ENCODE measurements at regions not wholly inside any gene's neighbourhood (a gene's known extent, or its start where the extent isn't known, plus 50 kb on each side); places are given as distances from the start of the nearest gene placed in this dataset.

DNA sequence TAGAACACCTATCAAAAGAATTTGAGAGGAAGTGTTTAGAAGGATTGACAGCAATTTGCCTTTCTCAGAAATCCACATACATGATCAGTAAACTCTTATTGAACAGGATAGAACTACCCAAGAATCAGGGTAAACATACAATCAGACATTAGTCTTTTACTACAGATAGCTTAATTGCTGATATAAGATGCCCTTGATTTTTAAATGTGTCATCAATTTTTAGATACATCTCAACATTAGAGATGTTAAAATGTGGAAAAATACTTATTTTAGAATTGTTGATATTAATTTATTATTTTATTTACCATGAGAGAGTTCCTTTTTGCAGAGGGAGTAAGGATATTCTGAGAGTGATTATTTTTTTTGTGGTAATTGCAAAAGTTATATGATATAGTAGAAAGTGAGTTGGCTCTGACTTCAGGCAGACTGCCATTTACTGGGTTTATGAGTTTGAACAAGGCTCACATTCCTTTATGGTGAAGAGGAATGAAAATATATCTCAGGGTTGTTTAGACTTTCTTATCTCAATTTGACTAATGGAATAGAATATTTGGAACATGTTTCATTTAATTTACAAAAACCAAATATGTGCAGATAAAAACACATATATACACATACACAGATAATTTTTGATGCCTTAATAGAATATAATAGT is 302.8 kb upstream of the GOLIM4 start:
- intact Hi-C loops (cut with micrococcal nuclease) = no loop called here
- DNase-seq = no peak
- H3K9me3 ChIP-seq (replicated peaks) = no peaks in the 10 kb centered on the region
- H3K36me3 ChIP-seq = no peaks in the 10 kb centered on the region
- TF ChIP-seq, protein P1, sequence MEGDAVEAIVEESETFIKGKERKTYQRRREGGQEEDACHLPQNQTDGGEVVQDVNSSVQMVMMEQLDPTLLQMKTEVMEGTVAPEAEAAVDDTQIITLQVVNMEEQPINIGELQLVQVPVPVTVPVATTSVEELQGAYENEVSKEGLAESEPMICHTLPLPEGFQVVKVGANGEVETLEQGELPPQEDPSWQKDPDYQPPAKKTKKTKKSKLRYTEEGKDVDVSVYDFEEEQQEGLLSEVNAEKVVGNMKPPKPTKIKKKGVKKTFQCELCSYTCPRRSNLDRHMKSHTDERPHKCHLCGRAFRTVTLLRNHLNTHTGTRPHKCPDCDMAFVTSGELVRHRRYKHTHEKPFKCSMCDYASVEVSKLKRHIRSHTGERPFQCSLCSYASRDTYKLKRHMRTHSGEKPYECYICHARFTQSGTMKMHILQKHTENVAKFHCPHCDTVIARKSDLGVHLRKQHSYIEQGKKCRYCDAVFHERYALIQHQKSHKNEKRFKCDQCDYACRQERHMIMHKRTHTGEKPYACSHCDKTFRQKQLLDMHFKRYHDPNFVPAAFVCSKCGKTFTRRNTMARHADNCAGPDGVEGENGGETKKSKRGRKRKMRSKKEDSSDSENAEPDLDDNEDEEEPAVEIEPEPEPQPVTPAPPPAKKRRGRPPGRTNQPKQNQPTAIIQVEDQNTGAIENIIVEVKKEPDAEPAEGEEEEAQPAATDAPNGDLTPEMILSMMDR (IDR thresholded peaks at IDR 0.05; ENCODE audit: borderline replicate concordance) = no peak
- H3K27ac ChIP-seq (replicated peaks) = no peak overlapping the region
- no peaks in the 10 kb centered on the region for H3K27me3 ChIP-seq (ENCODE audit: low read depth)
- no peaks in the 10 kb centered on the region for H3K4me1 ChIP-seq
- H3K4me3 ChIP-seq = no peak overlapping the region

DNA sequence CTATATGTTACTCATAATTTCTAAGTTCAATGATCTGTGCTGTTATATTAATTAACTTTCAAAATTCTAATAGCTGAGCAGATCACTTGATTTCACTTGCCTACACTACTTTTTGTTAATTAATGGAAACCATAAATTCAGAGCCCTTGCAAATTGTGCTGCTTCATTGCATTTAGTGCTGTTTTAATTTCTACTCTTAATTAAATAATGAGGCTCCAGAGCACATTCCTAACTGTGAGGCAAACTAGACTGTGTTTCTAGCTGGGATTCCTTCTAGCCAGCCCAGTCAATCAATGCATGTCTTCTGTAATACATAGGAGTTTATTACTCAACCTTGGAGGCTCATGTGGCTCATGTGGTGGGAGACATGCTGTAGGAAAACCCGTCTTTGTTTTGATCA is 301.1 kb upstream of the GOLIM4 start:
- Histone ChIP-seq H3K9me3 (replicated peaks) (no peaks in the 10 kb centered on the region), H3K4me3 (no peak overlapping the region), H3K27ac (replicated peaks) (no peak overlapping the region), H3K27me3 (ENCODE audit: low read depth) (no peaks in the 10 kb centered on the region), H3K4me1 (no peaks in the 10 kb centered on the region), H3K36me3 (no peaks in the 10 kb centered on the region)
- intact Hi-C loops (cut with micrococcal nuclease) = no loop called here
- no peak for DNase-seq
- TF ChIP-seq, protein P1 (IDR thresholded peaks at IDR 0.05; ENCODE audit: borderline replicate concordance) = no peak

DNA sequence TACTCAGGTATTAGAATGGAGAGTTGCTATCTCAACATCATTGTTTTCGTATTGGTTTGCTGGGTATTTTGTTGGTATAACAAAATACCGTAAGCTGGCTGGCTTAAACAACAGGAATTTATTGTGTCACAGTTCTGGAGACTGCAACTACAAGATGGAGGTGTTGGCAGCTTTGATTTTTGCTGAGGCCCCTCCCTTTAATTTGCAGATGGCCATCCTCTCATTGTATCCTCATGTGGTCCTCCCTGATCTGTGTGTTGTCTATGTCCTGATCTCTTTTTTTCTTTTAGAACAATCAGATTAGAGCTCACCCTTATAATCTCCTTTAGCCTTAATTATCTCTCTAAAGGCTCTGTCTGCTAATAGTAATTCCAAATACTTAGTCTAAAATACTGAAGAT is 299.8 kb upstream of the GOLIM4 start:
- no peak for DNase-seq
- Histone ChIP-seq H3K27ac (replicated peaks) (no peak overlapping the region), H3K36me3 (no peaks in the 10 kb centered on the region), H3K4me1 (no peaks in the 10 kb centered on the region), H3K27me3 (ENCODE audit: low read depth) (no peaks in the 10 kb centered on the region), H3K4me3 (no peak overlapping the region), H3K9me3 (replicated peaks) (no peaks in the 10 kb centered on the region)
- TF ChIP-seq, protein P1 (IDR thresholded peaks at IDR 0.05; ENCODE audit: borderline replicate concordance) = no peak
- intact Hi-C loops (cut with micrococcal nuclease) = no loop called here

DNA sequence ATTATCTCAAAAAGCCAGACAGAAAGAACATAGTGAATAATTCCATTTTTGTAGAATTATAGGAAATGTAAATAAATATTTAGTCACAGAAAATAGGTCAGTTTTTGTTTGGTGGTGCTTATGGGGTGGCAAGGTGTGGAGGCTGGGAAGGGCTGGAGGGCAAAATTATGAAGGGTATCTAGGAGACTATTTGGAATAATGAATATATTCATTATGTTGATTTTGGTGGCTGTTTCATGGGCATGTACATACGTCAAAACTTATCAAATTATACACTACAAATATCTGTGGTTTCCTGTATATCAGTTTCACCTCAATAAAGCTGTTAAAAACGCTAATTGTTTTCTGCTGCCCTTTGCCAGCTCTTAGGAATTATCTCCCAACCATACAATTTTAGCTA is 298.7 kb upstream of the GOLIM4 start:
- Histone ChIP-seq H3K4me3 (no peak overlapping the region), H3K9me3 (replicated peaks) (peaks cover 4% of the 10 kb centered on the region), H3K27me3 (ENCODE audit: low read depth) (no peaks in the 10 kb centered on the region), H3K36me3 (no peaks in the 10 kb centered on the region), H3K27ac (replicated peaks) (no peak overlapping the region), H3K4me1 (no peaks in the 10 kb centered on the region)
- TF ChIP-seq, protein P1 (IDR thresholded peaks at IDR 0.05; ENCODE audit: borderline replicate concordance) = no peak
- intact Hi-C loops (cut with micrococcal nuclease) = no loop called here
- no peak for DNase-seq

DNA sequence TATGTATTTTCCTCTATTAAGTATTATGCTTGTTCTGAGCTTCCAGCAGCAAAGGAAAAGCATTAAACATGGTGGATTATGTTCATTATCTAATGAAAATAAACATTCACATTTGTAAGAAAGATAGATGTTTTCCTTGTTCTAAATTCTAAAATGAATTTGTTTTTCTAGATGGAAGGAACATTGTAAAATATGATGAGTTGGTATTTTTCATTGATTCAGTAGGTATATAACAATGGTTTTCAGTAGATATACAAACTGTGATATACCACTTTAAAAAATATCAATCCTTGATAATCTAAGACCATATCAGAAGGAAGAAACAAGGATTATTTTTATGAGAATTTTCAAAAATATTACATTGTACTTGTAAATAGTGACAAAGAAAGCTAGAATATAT is 290.6 kb upstream of the GOLIM4 start:
- intact Hi-C loops (cut with micrococcal nuclease) = no loop called here
- Histone ChIP-seq H3K4me3 (no peak overlapping the region), H3K27ac (replicated peaks) (no peak overlapping the region), H3K27me3 (ENCODE audit: low read depth) (no peaks in the 10 kb centered on the region), H3K9me3 (replicated peaks) (peaks cover 21% of the 10 kb centered on the region), H3K36me3 (no peaks in the 10 kb centered on the region), H3K4me1 (no peaks in the 10 kb centered on the region)
- TF ChIP-seq, protein P1 (IDR thresholded peaks at IDR 0.05; ENCODE audit: borderline replicate concordance) = no peak
- no peak for DNase-seq
